ENCODE measurements at regions not wholly inside any gene's neighbourhood (a gene's known extent, or its start where the extent isn't known, plus 50 kb on each side); places are given as distances from the start of the nearest gene placed in this dataset.

DNA sequence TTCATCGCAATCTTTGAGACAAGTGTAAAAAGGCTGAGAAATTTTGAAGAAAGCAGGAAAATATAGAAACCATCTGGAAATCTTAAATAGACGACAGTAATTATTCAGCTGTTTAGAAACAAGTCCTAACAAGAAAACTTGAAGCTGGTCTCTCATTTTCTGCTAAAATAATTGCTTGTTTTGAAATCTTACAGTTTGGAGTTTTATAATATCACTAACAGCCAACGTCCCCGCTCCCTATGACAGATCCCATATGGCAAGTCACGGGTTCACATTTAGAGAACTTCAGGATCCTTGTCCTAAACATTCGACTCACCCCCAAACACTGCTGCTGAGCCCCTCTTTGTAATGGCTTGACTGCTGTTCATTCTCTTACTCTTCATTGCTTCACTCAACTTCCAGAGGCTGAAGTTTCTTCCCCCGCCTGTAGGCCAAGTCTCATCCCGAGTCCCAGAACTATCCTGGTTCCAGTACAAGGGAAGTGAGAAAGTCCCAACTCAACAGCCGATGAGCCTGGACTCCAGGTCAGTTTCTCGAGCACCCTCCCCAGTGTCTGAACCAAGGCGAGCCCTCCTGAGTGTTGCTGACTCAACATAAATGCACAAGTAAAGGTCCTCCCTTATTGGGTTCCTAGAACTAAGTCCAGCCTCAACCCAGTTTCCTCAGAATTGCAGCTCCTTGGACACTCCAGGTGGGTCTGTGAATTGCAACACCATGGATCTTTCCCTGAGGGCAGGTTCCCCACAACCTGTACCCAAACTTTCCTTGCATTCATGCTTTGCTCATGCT is 93.4 kb upstream of the BACE2 start:
- no peaks in the 10 kb centered on the region for H3K36me3 ChIP-seq (ENCODE audit: control insufficient read depth, insufficient read depth, low read length)
- H3K4me3 ChIP-seq (ENCODE audit: extremely low read depth, insufficient read depth, low read length, poor library complexity, severe bottlenecking), result no peak overlapping the region
- H3K9me3 ChIP-seq (ENCODE audit: control insufficient read depth, low read length), result no peaks in the 10 kb centered on the region
- 95% methylated on average over 7 to 10 of the region's 11 CpGs for WGBS, 2 experiments (ENCODE audit: insufficient coverage in 2 of 2)
- no peak overlapping the region for H3K27ac ChIP-seq (ENCODE audit: low read depth, low read length, severe bottlenecking)
- no peaks in the 10 kb centered on the region for H3K4me1 ChIP-seq (ENCODE audit: control insufficient read depth, insufficient read depth, low read length, poor library complexity, severe bottlenecking)

DNA sequence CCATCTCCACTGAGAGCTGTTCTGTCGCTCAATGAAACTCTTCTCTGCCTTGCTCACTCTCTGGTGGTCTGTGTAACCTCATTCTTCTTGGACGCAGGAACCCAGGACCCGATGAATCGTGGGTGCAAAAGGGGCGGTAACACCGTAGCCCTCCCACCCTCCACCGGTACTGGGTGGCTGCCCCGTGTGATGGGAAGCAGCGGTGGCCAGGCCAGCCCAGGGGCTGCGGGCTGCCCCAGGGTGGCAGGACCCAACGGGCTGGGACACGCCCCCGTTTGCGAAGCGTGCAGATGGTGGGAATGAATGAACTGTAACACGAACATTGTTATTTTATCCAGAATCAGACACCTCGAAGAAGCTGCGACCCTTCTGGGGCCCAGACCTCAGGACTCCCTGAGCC is 92.3 kb upstream of the BACE2 start:
- Histone ChIP-seq H3K4me1 (ENCODE audit: control insufficient read depth, insufficient read depth, low read length, poor library complexity, severe bottlenecking) (no peaks in the 10 kb centered on the region), H3K4me3 (ENCODE audit: extremely low read depth, insufficient read depth, low read length, poor library complexity, severe bottlenecking) (no peak overlapping the region), H3K27ac (ENCODE audit: low read depth, low read length, severe bottlenecking) (no peak overlapping the region), H3K36me3 (ENCODE audit: control insufficient read depth, insufficient read depth, low read length) (no peaks in the 10 kb centered on the region), H3K9me3 (ENCODE audit: control insufficient read depth, low read length) (no peaks in the 10 kb centered on the region)
- 94 to 95% methylated on average over 8 to 18 of the region's 18 CpGs for WGBS, 2 experiments (ENCODE audit: insufficient coverage in 2 of 2)

DNA sequence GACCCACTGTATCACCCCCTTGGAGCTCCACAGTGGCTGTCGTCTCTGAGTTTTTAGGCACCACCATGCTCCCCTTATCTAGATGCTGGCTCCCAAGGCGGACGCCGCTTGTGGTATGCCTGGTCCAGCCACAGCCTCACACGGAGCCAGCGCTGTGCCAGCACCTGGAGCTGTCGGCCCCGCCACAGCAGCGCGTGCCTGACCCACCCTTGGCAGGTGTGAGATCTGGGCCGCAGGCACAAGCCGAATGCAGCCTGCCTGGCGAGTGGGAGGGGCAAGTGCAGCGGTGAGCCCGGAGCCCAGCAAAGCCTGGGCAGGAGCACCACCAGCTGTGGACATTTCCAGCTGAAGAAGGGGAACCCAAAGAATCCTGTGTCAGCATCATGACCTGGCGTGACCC is 91.9 kb upstream of the BACE2 start:
- H3K4me3 ChIP-seq (ENCODE audit: extremely low read depth, insufficient read depth, low read length, poor library complexity, severe bottlenecking), result no peak overlapping the region

DNA sequence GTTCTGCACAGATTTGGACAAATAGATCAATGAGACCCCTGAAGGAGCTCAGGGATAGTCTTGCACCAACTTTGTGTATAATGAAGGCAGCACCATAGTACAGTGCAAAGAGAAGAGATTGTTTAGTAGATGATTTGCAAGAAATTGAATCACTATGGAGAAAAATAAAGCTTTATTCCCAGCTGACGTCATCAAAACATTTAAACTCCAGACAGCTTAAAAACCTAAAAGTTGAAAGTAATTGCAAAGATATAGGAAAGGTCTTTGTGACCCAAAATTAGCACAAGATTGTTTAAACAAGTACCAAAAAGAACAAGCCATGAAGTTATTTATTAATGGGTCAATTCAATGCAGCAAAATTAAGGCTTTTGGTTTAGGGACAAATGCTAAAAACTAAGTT is 88.8 kb upstream of the BACE2 start:
- Histone ChIP-seq H3K36me3 (ENCODE audit: control insufficient read depth, insufficient read depth, low read length) (no peaks in the 10 kb centered on the region), H3K4me1 (ENCODE audit: control insufficient read depth, insufficient read depth, low read length, poor library complexity, severe bottlenecking) (no peaks in the 10 kb centered on the region), H3K4me3 (ENCODE audit: extremely low read depth, insufficient read depth, low read length, poor library complexity, severe bottlenecking) (no peak overlapping the region), H3K9me3 (ENCODE audit: control insufficient read depth, low read length) (no peaks in the 10 kb centered on the region), H3K27ac (ENCODE audit: low read depth, low read length, severe bottlenecking) (no peak overlapping the region)
- WGBS, 2 experiments (ENCODE audit: insufficient coverage in 2 of 2), result no CpG with 5 or more reads among the region's 1 CpG

More for the DNA sequence above, 91.9 kb upstream of the BACE2 start:
- WGBS, 2 experiments (ENCODE audit: insufficient coverage in 2 of 2), result 91 to 93% methylated on average over 15 of the region's 16 CpGs
- Histone ChIP-seq H3K4me1 (ENCODE audit: control insufficient read depth, insufficient read depth, low read length, poor library complexity, severe bottlenecking) (no peaks in the 10 kb centered on the region), H3K36me3 (ENCODE audit: control insufficient read depth, insufficient read depth, low read length) (no peaks in the 10 kb centered on the region), H3K27ac (ENCODE audit: low read depth, low read length, severe bottlenecking) (no peak overlapping the region), H3K9me3 (ENCODE audit: control insufficient read depth, low read length) (no peaks in the 10 kb centered on the region)

DNA sequence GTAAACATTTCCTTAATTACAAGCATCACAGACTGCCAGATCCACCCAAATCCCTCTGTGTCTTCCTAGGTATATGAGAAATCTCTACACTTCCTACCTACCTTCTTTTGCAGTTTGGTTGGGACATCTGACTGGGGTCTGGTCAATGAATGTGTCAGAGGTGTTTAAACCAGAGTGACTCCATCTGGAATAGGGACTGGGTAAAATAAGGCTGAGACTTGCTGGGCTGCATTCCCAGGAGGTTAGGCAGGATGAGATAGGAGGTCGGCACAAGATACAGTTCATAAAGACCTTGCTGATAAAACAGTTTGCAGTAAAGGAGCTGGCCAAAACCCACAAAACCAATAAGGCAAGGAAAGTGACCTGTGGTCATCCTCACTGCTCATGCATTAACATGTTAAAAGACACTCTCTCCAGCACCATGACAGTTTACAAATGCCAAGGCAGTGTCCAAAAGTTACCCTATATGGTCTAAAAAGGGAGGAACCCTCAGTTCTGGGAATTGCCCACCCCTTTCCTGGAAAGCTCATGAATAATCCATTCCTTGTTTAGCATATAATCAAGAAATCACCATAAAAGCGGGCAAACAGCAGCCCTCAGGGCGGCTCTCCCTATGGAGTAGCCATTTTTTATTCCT is 87.4 kb upstream of the BACE2 start:
- Histone ChIP-seq H3K36me3 (ENCODE audit: control insufficient read depth, insufficient read depth, low read length) (no peaks in the 10 kb centered on the region), H3K27ac (ENCODE audit: low read depth, low read length, severe bottlenecking) (no peak overlapping the region), H3K9me3 (ENCODE audit: control insufficient read depth, low read length) (no peaks in the 10 kb centered on the region), H3K4me3 (ENCODE audit: extremely low read depth, insufficient read depth, low read length, poor library complexity, severe bottlenecking) (no peak overlapping the region), H3K4me1 (ENCODE audit: control insufficient read depth, insufficient read depth, low read length, poor library complexity, severe bottlenecking) (no peaks in the 10 kb centered on the region)
- WGBS, 2 experiments (ENCODE audit: insufficient coverage in 2 of 2), result 85 to 97% methylated on average over 2 to 3 of the region's 3 CpGs

DNA sequence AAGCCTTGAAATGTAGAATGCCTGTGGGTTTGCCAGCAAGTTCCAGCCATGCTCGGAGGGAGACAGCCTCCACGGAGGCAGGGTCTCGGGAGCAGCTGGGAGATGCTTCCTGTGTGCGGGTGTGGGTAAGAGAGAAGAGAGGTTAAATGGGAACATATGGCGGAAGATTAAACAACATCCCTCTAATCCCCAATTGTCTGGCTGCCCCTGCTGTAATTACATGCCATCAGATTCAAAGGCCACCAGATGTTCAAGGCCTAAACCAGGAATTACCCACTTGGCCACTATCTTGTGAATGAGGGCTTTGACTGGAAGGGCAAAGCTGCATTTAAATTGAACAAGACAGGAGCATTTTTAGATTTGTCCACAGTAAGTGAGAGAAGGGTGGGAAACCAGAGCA is 81.4 kb upstream of the BACE2 start:
- WGBS, 2 experiments (ENCODE audit: insufficient coverage in 2 of 2), result 89% methylated on average over 3 of the region's 5 CpGs; no CpG with 5 or more reads in 1 of the 2 experiments
- Histone ChIP-seq H3K36me3 (ENCODE audit: control insufficient read depth, insufficient read depth, low read length) (no peaks in the 10 kb centered on the region), H3K27ac (ENCODE audit: low read depth, low read length, severe bottlenecking) (no peak overlapping the region), H3K4me3 (ENCODE audit: extremely low read depth, insufficient read depth, low read length, poor library complexity, severe bottlenecking) (no peak overlapping the region), H3K4me1 (ENCODE audit: control insufficient read depth, insufficient read depth, low read length, poor library complexity, severe bottlenecking) (no peaks in the 10 kb centered on the region), H3K9me3 (ENCODE audit: control insufficient read depth, low read length) (no peaks in the 10 kb centered on the region)

DNA sequence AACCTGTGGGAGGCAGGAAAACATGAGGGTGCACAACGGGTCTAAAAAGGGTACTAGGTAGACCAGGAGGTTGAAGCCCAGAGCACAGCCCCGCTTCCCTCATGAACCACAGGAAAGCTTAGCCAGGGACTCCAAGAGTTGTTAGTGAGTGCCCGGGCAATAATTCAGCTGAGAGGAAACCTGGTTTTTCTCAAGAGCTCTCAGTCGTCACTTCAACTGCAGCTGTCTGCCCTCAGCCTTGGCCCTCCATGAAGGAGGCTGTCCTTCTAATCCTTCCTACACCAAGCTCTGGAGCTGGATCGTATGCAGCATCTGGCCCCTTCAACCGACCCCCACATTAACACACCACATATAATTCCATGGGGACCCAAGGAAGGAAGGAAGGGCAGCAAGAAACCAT is 77.0 kb upstream of the BACE2 start:
- WGBS, 2 experiments (ENCODE audit: insufficient coverage in 2 of 2), result 85 to 92% methylated on average over 3 to 5 of the region's 6 CpGs
- Histone ChIP-seq H3K4me3 (ENCODE audit: extremely low read depth, insufficient read depth, low read length, poor library complexity, severe bottlenecking) (no peak overlapping the region), H3K9me3 (ENCODE audit: control insufficient read depth, low read length) (no peaks in the 10 kb centered on the region), H3K27ac (ENCODE audit: low read depth, low read length, severe bottlenecking) (no peak overlapping the region), H3K36me3 (ENCODE audit: control insufficient read depth, insufficient read depth, low read length) (no peaks in the 10 kb centered on the region), H3K4me1 (ENCODE audit: control insufficient read depth, insufficient read depth, low read length, poor library complexity, severe bottlenecking) (no peaks in the 10 kb centered on the region)

DNA sequence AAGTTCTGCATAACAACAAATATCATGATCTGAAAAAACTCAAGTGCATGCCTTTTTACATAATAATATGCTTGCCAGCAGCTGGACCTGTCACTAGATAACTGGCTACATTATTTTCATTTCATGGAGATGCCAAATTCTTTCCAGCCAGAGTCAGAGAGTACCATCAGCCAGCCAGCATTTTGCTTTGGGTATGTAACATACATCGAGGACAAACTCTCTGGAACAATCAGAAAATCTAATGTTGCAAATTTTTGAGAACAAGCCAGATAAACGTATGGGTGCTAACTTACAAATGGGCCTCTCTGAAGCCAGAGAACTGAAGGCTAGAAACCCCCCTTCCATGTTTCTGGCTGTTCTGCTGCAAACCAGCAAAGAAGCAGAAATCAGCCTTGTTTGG is 76.3 kb upstream of the BACE2 start:
- Histone ChIP-seq H3K36me3 (ENCODE audit: control insufficient read depth, insufficient read depth, low read length) (no peaks in the 10 kb centered on the region), H3K27ac (ENCODE audit: low read depth, low read length, severe bottlenecking) (no peak overlapping the region), H3K9me3 (ENCODE audit: control insufficient read depth, low read length) (no peaks in the 10 kb centered on the region), H3K4me3 (ENCODE audit: extremely low read depth, insufficient read depth, low read length, poor library complexity, severe bottlenecking) (no peak overlapping the region), H3K4me1 (ENCODE audit: control insufficient read depth, insufficient read depth, low read length, poor library complexity, severe bottlenecking) (no peaks in the 10 kb centered on the region)
- 78 to 95% methylated on average over 2 of the region's 2 CpGs for WGBS, 2 experiments (ENCODE audit: insufficient coverage in 2 of 2)

DNA sequence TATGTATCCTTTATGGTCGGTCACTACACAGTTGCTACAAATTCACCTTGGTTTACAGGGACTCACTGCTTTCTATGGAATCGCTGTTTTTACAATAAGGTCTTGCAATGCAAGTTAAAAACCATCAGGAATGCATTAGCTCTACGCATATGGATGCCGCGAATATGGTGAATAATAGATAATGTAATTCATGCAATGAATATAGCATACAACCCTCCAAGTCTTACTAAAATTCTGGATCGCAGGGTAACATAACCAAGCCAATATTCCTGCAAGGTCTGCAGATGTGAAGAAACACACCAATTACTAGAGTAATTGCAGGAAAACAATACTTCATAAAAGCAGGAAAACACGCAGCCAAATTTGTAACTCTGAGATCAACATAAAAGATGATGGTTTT is 75.6 kb upstream of the BACE2 start:
- Histone ChIP-seq H3K9me3 (ENCODE audit: control insufficient read depth, low read length) (no peaks in the 10 kb centered on the region), H3K4me3 (ENCODE audit: extremely low read depth, insufficient read depth, low read length, poor library complexity, severe bottlenecking) (no peak overlapping the region), H3K4me1 (ENCODE audit: control insufficient read depth, insufficient read depth, low read length, poor library complexity, severe bottlenecking) (no peaks in the 10 kb centered on the region), H3K27ac (ENCODE audit: low read depth, low read length, severe bottlenecking) (no peak overlapping the region), H3K36me3 (ENCODE audit: control insufficient read depth, insufficient read depth, low read length) (no peaks in the 10 kb centered on the region)
- 80 to 90% methylated on average over 2 to 3 of the region's 7 CpGs for WGBS, 2 experiments (ENCODE audit: insufficient coverage in 2 of 2)

DNA sequence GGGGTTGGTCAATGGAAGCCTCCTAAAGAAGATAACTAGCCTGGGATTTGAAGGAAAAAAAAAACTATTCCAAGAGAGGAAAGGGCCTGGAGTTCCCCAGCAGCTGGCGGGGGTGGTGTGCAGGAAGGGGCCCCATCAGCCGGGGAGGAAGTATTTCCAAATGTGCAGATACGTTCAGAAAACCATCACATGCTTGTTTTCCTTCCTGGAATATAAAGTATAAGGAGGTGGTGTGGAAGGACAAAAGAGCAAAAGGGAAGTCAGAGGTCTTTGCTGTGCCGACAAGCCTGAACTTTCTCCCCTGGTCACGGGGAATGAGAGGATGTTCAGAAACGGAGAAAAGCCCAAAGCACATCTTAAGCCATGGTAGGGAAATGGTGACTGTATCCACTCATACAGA is 72.0 kb upstream of the BACE2 start:
- WGBS, 2 experiments (ENCODE audit: insufficient coverage in 2 of 2), result 89 to 90% methylated on average over 2 to 3 of the region's 6 CpGs
- Histone ChIP-seq H3K9me3 (ENCODE audit: control insufficient read depth, low read length) (peaks cover 7% of the 10 kb centered on the region), H3K4me1 (ENCODE audit: control insufficient read depth, insufficient read depth, low read length, poor library complexity, severe bottlenecking) (no peaks in the 10 kb centered on the region)

DNA sequence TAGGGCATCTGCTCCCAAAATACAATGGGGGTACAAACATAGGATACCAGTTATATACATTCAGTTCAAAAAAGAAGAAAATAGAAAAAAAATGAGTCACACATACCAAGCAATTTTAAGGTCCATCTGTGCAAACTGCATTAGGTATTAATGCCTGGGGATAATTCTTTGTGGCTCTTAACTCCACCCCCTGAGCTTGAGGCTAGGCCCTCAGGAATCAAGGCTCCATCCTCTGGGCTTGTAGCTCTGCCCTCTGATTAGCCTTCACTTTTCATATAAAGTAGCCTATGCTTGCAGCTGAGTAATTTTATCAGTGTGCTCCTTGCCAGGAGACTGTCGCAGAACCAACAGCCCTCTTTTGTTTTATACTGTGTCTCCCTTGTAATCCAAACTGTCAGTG is 69.9 kb upstream of the BACE2 start:
- 100% methylated on average over 1 of the region's 1 CpG; no CpG with 5 or more reads in 1 of the 2 experiments for WGBS, 2 experiments (ENCODE audit: insufficient coverage in 2 of 2)
- no peaks in the 10 kb centered on the region for H3K4me1 ChIP-seq (ENCODE audit: control insufficient read depth, insufficient read depth, low read length, poor library complexity, severe bottlenecking)
- peaks cover 7% of the 10 kb centered on the region for H3K9me3 ChIP-seq (ENCODE audit: control insufficient read depth, low read length)
- no peaks in the 10 kb centered on the region for H3K36me3 ChIP-seq (ENCODE audit: control insufficient read depth, insufficient read depth, low read length)
- no peak overlapping the region for H3K4me3 ChIP-seq (ENCODE audit: extremely low read depth, insufficient read depth, low read length, poor library complexity, severe bottlenecking)
- H3K27ac ChIP-seq (ENCODE audit: low read depth, low read length, severe bottlenecking), result no peak overlapping the region

More for the DNA sequence above, 72.0 kb upstream of the BACE2 start:
- H3K36me3 ChIP-seq (ENCODE audit: control insufficient read depth, insufficient read depth, low read length), result no peaks in the 10 kb centered on the region
- no peak overlapping the region for H3K4me3 ChIP-seq (ENCODE audit: extremely low read depth, insufficient read depth, low read length, poor library complexity, severe bottlenecking)
- no peak overlapping the region for H3K27ac ChIP-seq (ENCODE audit: low read depth, low read length, severe bottlenecking)
